Lung (tissue), 11 donors: ENCODE measurements at regions not wholly inside any gene's neighbourhood (a gene's known extent, or its start where the extent isn't known, plus 50 kb on each side); places are given as distances from the start of the nearest gene placed in this dataset.
"Not testable (repeated sequence)": the region's sequence is repeated elsewhere in the genome, so short reads cannot be mapped to it uniquely, and the experiment has no call there.

Experiments used
- ATAC-seq: fragments of 200-7000 bp; cut with Tn5 transposase; one replicate; pipeline ENCODE4 v1.9.1; 2020; ENCODE audit warnings: moderate number of reproducible peaks; ENCODE audit not compliant: insufficient read depth, low FRiP score
- DNase-seq, 3 donors: peaks; one replicate each; pipeline ENCODE4 v3.0.0-alpha.2; 2013 to 2017
- H3K27ac ChIP-seq, 2 donors: one replicate each; pipeline ENCODE4 v1.5.1; 2013; ENCODE audit warnings: mild to moderate bottlenecking in 2 of 2, moderate library complexity in 2 of 2, control low read depth in 1 of 2, inconsistent platforms in 1 of 2, low read depth in 1 of 2, low read length in 1 of 2
- H3K27me3 ChIP-seq, 3 donors: one replicate each; pipeline ENCODE4 v1.5.1; 2013; ENCODE audit warnings: low read length in 2 of 3; ENCODE audit not compliant: control insufficient read depth in 3 of 3, insufficient read depth in 3 of 3
- H3K36me3 ChIP-seq, 4 donors: one replicate each; pipeline ENCODE4 v1.5.1; 2013; ENCODE audit warnings: low read length in 4 of 4, mild to moderate bottlenecking in 1 of 4, moderate library complexity in 1 of 4; ENCODE audit not compliant: control insufficient read depth in 4 of 4, insufficient read depth in 4 of 4
- H3K4me1 ChIP-seq, 5 donors: one replicate each; pipeline ENCODE4 v1.5.1; 2013; ENCODE audit warnings: low read length in 5 of 5, mild to moderate bottlenecking in 2 of 5, moderate library complexity in 1 of 5; ENCODE audit not compliant: control insufficient read depth in 5 of 5, insufficient read depth in 5 of 5
- H3K4me3 ChIP-seq: one replicate; pipeline ENCODE4 v1.5.1; 2013; ENCODE audit warnings: mild to moderate bottlenecking, control low read depth, moderate library complexity
- H3K9ac ChIP-seq, 2 donors: one replicate each; pipeline ENCODE4 v1.5.1; 2013; ENCODE audit warnings: low read length in 2 of 2, control low read depth in 1 of 2; ENCODE audit not compliant: insufficient read depth in 1 of 2
- H3K9me3 ChIP-seq, 4 donors: one replicate each; pipeline ENCODE4 v1.5.1; 2013; ENCODE audit warnings: low read length in 3 of 4, mild to moderate bottlenecking in 1 of 4, moderate library complexity in 1 of 4; ENCODE audit not compliant: control insufficient read depth in 4 of 4, insufficient read depth in 3 of 4
- CTCF ChIP-seq: IDR thresholded peaks from 2 replicates; pipeline ENCODE4 v1.5.1; 2012; ENCODE audit warnings: mild to moderate bottlenecking; ENCODE audit errors: control extremely low read depth, extremely low read depth
- WGBS, 2 donors: extraction: QIAGEN DNeasy Blood & Tissue Kit; methylation state at CpG; one replicate each; pipeline ENCODE4 v1.1.7; 2013; 5-methylcytosine and 5-hydroxymethylcytosine counted together
- donor health status: control.
- donor health status: control.
- donor health status: Bipolar disorder and iron deficiency.
- donor health status: healthy.
- donor health status: DM: yes; HTN: yes; CAD: no.

- not testable (repeated sequence) for ATAC-seq, H3K4me3 ChIP-seq, H3K9ac ChIP-seq, H3K4me1 ChIP-seq, H3K27me3 ChIP-seq, H3K36me3 ChIP-seq, DNase-seq, H3K9me3 ChIP-seq, H3K27ac ChIP-seq
- 91 to 92% methylated on average over 17 of the region's 17 CpGs for WGBS, 2 donors
Measured at GRCh38 chr2:76697439-76697838, 824.7 kb downstream of the LRRTM4 start.

GRCh38 chr2:76692908-76693307 lies 829.3 kb downstream of the LRRTM4 start:
- Histone ChIP-seq H3K27me3 (no peaks in the 10 kb centered on the region), H3K4me1 (no peaks in the 10 kb centered on the region), H3K27ac (no peak overlapping the region), H3K9ac (no peak overlapping the region), H3K4me3 (no peak overlapping the region), H3K36me3 (no peaks in the 10 kb centered on the region), H3K9me3 (no peaks in the 10 kb centered on the region)
- DNase-seq (no peak), ATAC-seq (no peak)
- TF ChIP-seq CTCF = no peak
- WGBS, 2 donors = 80 to 89% methylated on average over 4 of the region's 4 CpGs

GRCh38 chr2:76688732-76689131 lies 833.4 kb downstream of the LRRTM4 start:
- H3K9ac ChIP-seq = no peak overlapping the region
- no peaks in the 10 kb centered on the region for H3K27me3 ChIP-seq
- no peak for ATAC-seq
- no peak for TF ChIP-seq CTCF
- WGBS, 2 donors = 63 to 92% methylated on average over 1 of the region's 1 CpG
- no peak overlapping the region for H3K4me3 ChIP-seq
- peaks cover 0 to 4% (median 0%) of the 10 kb centered on the region in 5 donors for H3K4me1 ChIP-seq
- DNase-seq = no peak
- no peak overlapping the region for H3K27ac ChIP-seq
- H3K9me3 ChIP-seq = no peaks in the 10 kb centered on the region
- no peaks in the 10 kb centered on the region for H3K36me3 ChIP-seq

- TF ChIP-seq CTCF = no peak
- 92 to 96% methylated on average over 3 of the region's 3 CpGs for WGBS, 2 donors
- H3K36me3 ChIP-seq = no peaks in the 10 kb centered on the region
- no peaks in the 10 kb centered on the region for H3K9me3 ChIP-seq
- ATAC-seq = no peak
- no peak overlapping the region for H3K27ac ChIP-seq
- H3K4me3 ChIP-seq = no peak overlapping the region
- DNase-seq = no peak
- peaks cover 0 to 4% (median 0%) of the 10 kb centered on the region in 5 donors for H3K4me1 ChIP-seq
- no peaks in the 10 kb centered on the region for H3K27me3 ChIP-seq
- no peak overlapping the region for H3K9ac ChIP-seq
Measured at GRCh38 chr2:76687923-76688322, 834.3 kb downstream of the LRRTM4 start.
